Tibial artery (tissue), 4 donors: ENCODE measurements at regions not wholly inside any gene's neighbourhood (a gene's known extent, or its start where the extent isn't known, plus 50 kb on each side); places are given as distances from the start of the nearest gene placed in this dataset.

ENCODE experiments used
- DNase-seq, 2 donors: peaks; one replicate each; pipeline ENCODE4 v3.0.0-alpha.2; 2019
- H3K27ac ChIP-seq, 2 donors: fragments of 200-600 bp; sonication (generic) in 1 of 2; 1 replicate in 1 of 2; 2 replicates in 1 of 2; pipeline ENCODE4 v1.5.1; 2018 to 2019; ENCODE audit warnings: mild to moderate bottlenecking in 1 of 2
- H3K27me3 ChIP-seq, 2 donors: fragments of 200-600 bp; sonication (generic) in 1 of 2; one replicate each; pipeline versions ENCODE4 v1.5.1 to v1.6.0; 2016 to 2019
- H3K36me3 ChIP-seq, 3 donors: fragments of 200-600 bp; sonication (generic) in 2 of 3; one replicate each; pipeline ENCODE4 v1.5.1; 2016 to 2019; ENCODE audit warnings: mild to moderate bottlenecking in 2 of 3
- H3K4me1 ChIP-seq, 4 donors: fragments of 200-600 bp; sonication (generic) in 2 of 4; 1 replicate in 3 of 4; 2 replicates in 1 of 4; pipeline ENCODE4 v1.5.1; 2016 to 2019
- H3K4me3 ChIP-seq, 2 donors: fragments of 200-600 bp; sonication (generic) in 1 of 2; 1 replicate in 1 of 2; 2 replicates in 1 of 2; pipeline ENCODE4 v1.5.1; 2018 to 2019; ENCODE audit warnings: mild to moderate bottlenecking in 2 of 2
- H3K9me3 ChIP-seq, 3 donors: fragments of 200-600 bp; sonication (generic) in 1 of 3; one replicate each; pipeline ENCODE4 v1.5.1; 2016 to 2019
- CTCF ChIP-seq, 2 experiments: fragments of 200-600 bp in 1 of 2; fragments of 450-650 bp in 1 of 2; IDR thresholded peaks; one replicate each; pipeline ENCODE4 v1.5.1; 2017 to 2019; ENCODE audit warnings: antibody characterized with exemption in 2 of 2, mild to moderate bottlenecking in 1 of 2, moderate library complexity in 1 of 2
- intact Hi-C: fragments of 100-400 bp; cut with DNase I; formaldehyde crosslinking; loops from one replicate; pipeline ENCODE4 v1.15.0; 2023; ENCODE audit warnings: low total_unique reads

- no peak for DNase-seq
- Histone ChIP-seq H3K4me3 (no peak overlapping the region), H3K36me3 (no peaks in the 10 kb centered on the region), H3K9me3 (no peaks in the 10 kb centered on the region), H3K27me3 (no peaks in the 10 kb centered on the region), H3K27ac (peak overlapping the region in 1 of 2 donors; percentile 21), H3K4me1 (peaks cover 0 to 22% (median 15%) of the 10 kb centered on the region in 4 donors)
- no peak for TF ChIP-seq CTCF (IDR thresholded peaks at IDR 0.05)
- intact Hi-C loops, result no loop called here
Observed at GRCh38 chr11:38460429-38460828, 1862.4 kb upstream of the RAG2 start.

GRCh38 chr11:38456371-38456770 lies 1858.3 kb upstream of the RAG2 start:
- no peak for DNase-seq
- no peak overlapping the region for H3K27ac ChIP-seq
- no peak for TF ChIP-seq CTCF (IDR thresholded peaks at IDR 0.05)
- no peaks in the 10 kb centered on the region for H3K9me3 ChIP-seq
- H3K4me3 ChIP-seq, result no peak overlapping the region
- intact Hi-C loops, result no loop called here
- H3K27me3 ChIP-seq, result no peaks in the 10 kb centered on the region
- no peaks in the 10 kb centered on the region for H3K36me3 ChIP-seq
- H3K4me1 ChIP-seq, result peaks cover 0 to 14% (median 10%) of the 10 kb centered on the region in 4 donors

- intact Hi-C loops, result no loop called here
- no peaks in the 10 kb centered on the region for H3K9me3 ChIP-seq
- no peak for DNase-seq
Observed at GRCh38 chr11:38448284-38448683, 1850.2 kb upstream of the RAG2 start.

GRCh38 chr11:38446336-38446735 lies 1848.3 kb upstream of the RAG2 start:
- TF ChIP-seq CTCF (IDR thresholded peaks at IDR 0.05), result no peak
- Histone ChIP-seq H3K27me3 (no peaks in the 10 kb centered on the region), H3K4me1 (peaks cover 0 to 9% (median 3%) of the 10 kb centered on the region in 4 donors), H3K27ac (no peak overlapping the region), H3K36me3 (no peaks in the 10 kb centered on the region), H3K4me3 (no peak overlapping the region), H3K9me3 (no peaks in the 10 kb centered on the region)
- no peak for DNase-seq
- intact Hi-C loops, result no loop called here

More at GRCh38 chr11:38448284-38448683, 1850.2 kb upstream of the RAG2 start:
- Histone ChIP-seq H3K4me1 (peaks cover 0 to 9% (median 3%) of the 10 kb centered on the region in 4 donors), H3K36me3 (no peaks in the 10 kb centered on the region), H3K27ac (no peak overlapping the region), H3K27me3 (no peaks in the 10 kb centered on the region), H3K4me3 (no peak overlapping the region)
- no peak for TF ChIP-seq CTCF (IDR thresholded peaks at IDR 0.05)

- no peaks in the 10 kb centered on the region for H3K4me1 ChIP-seq
- no peaks in the 10 kb centered on the region for H3K9me3 ChIP-seq
- intact Hi-C loops, result no loop called here
- no peaks in the 10 kb centered on the region for H3K27me3 ChIP-seq
- no peak for DNase-seq
- TF ChIP-seq CTCF (IDR thresholded peaks at IDR 0.05), result no peak
- H3K36me3 ChIP-seq, result no peaks in the 10 kb centered on the region
- no peak overlapping the region for H3K4me3 ChIP-seq
- no peak overlapping the region for H3K27ac ChIP-seq
Observed at GRCh38 chr11:38438091-38438490, 1840.1 kb upstream of the RAG2 start.

GRCh38 chr11:38425578-38425977 lies 1827.5 kb upstream of the RAG2 start:
- no peak overlapping the region for H3K27ac ChIP-seq
- no peaks in the 10 kb centered on the region for H3K27me3 ChIP-seq
- no peak overlapping the region for H3K4me3 ChIP-seq
- no peaks in the 10 kb centered on the region for H3K4me1 ChIP-seq
- no peaks in the 10 kb centered on the region for H3K36me3 ChIP-seq
- DNase-seq, result no peak
- TF ChIP-seq CTCF (IDR thresholded peaks at IDR 0.05), result no peak
- intact Hi-C loops, result no loop called here
- H3K9me3 ChIP-seq, result no peaks in the 10 kb centered on the region
